ENCODE measurements at regions not wholly inside any gene's neighbourhood (a gene's known extent, or its start where the extent isn't known, plus 50 kb on each side); places are given as distances from the start of the nearest gene placed in this dataset.

GRCh38 chr1:229012823-229013222, 258.1 kb upstream of the RAB4A start:
- Histone ChIP-seq H3K79me2 (no peaks in the 10 kb centered on the region), H3K9ac (no peak overlapping the region), H3K27me3 (ENCODE audit: control insufficient read depth, insufficient read depth, low read length) (no peaks in the 10 kb centered on the region), H3K9me3 (ENCODE audit: control insufficient read depth, low read length) (no peaks in the 10 kb centered on the region), H3K4me2 (ENCODE audit: low read length) (no peak overlapping the region), H3K36me3 (ENCODE audit: control insufficient read depth, insufficient read depth, low read length) (no peaks in the 10 kb centered on the region), H3K27ac (no peak overlapping the region), H3K4me3 (ENCODE audit: low read depth, low read length) (no peak overlapping the region), H2AFZ (no peak overlapping the region), H3K4me1 (peaks cover 4% of the 10 kb centered on the region)
- TF ChIP-seq, protein P1, sequence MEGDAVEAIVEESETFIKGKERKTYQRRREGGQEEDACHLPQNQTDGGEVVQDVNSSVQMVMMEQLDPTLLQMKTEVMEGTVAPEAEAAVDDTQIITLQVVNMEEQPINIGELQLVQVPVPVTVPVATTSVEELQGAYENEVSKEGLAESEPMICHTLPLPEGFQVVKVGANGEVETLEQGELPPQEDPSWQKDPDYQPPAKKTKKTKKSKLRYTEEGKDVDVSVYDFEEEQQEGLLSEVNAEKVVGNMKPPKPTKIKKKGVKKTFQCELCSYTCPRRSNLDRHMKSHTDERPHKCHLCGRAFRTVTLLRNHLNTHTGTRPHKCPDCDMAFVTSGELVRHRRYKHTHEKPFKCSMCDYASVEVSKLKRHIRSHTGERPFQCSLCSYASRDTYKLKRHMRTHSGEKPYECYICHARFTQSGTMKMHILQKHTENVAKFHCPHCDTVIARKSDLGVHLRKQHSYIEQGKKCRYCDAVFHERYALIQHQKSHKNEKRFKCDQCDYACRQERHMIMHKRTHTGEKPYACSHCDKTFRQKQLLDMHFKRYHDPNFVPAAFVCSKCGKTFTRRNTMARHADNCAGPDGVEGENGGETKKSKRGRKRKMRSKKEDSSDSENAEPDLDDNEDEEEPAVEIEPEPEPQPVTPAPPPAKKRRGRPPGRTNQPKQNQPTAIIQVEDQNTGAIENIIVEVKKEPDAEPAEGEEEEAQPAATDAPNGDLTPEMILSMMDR (IDR thresholded peaks at IDR 0.05), result no peak

- no peak overlapping the region for H3K9ac ChIP-seq
- no peaks in the 10 kb centered on the region for H3K79me2 ChIP-seq
- no peaks in the 10 kb centered on the region for H3K36me3 ChIP-seq (ENCODE audit: control insufficient read depth, insufficient read depth, low read length)
- H3K27me3 ChIP-seq (ENCODE audit: control insufficient read depth, insufficient read depth, low read length), result no peaks in the 10 kb centered on the region
- TF ChIP-seq, protein P1 (IDR thresholded peaks at IDR 0.05), result no peak
- no peak overlapping the region for H3K4me3 ChIP-seq (ENCODE audit: low read depth, low read length)
- H3K4me2 ChIP-seq (ENCODE audit: low read length), result no peak overlapping the region
- no peak overlapping the region for H3K27ac ChIP-seq
- no peak overlapping the region for H2AFZ ChIP-seq
- peaks cover 4% of the 10 kb centered on the region for H3K4me1 ChIP-seq
- no peaks in the 10 kb centered on the region for H3K9me3 ChIP-seq (ENCODE audit: control insufficient read depth, low read length)
Observed at GRCh38 chr1:229013981-229014380, 256.9 kb upstream of the RAB4A start.

- Histone ChIP-seq H2AFZ (no peak overlapping the region), H3K4me2 (ENCODE audit: low read length) (no peak overlapping the region), H3K27ac (no peak overlapping the region), H3K79me2 (no peaks in the 10 kb centered on the region), H3K9ac (no peak overlapping the region), H3K4me3 (ENCODE audit: low read depth, low read length) (no peak overlapping the region), H3K36me3 (ENCODE audit: control insufficient read depth, insufficient read depth, low read length) (no peaks in the 10 kb centered on the region), H3K27me3 (ENCODE audit: control insufficient read depth, insufficient read depth, low read length) (no peaks in the 10 kb centered on the region), H3K4me1 (peaks cover 4% of the 10 kb centered on the region), H3K9me3 (ENCODE audit: control insufficient read depth, low read length) (no peaks in the 10 kb centered on the region)
- TF ChIP-seq, protein P1 (IDR thresholded peaks at IDR 0.05), result no peak
Observed at GRCh38 chr1:229015806-229016205, 255.1 kb upstream of the RAB4A start.

GRCh38 chr1:229017091-229017490, 253.8 kb upstream of the RAB4A start:
- H3K9ac ChIP-seq, result no peak overlapping the region
- H3K27ac ChIP-seq, result no peak overlapping the region
- no peak overlapping the region for H3K4me3 ChIP-seq (ENCODE audit: low read depth, low read length)
- TF ChIP-seq, protein P1 (IDR thresholded peaks at IDR 0.05), result no peak
- H3K4me2 ChIP-seq (ENCODE audit: low read length), result no peak overlapping the region
- no peak overlapping the region for H2AFZ ChIP-seq
- no peaks in the 10 kb centered on the region for H3K36me3 ChIP-seq (ENCODE audit: control insufficient read depth, insufficient read depth, low read length)
- peaks cover 4% of the 10 kb centered on the region for H3K4me1 ChIP-seq
- H3K79me2 ChIP-seq, result no peaks in the 10 kb centered on the region
- no peaks in the 10 kb centered on the region for H3K27me3 ChIP-seq (ENCODE audit: control insufficient read depth, insufficient read depth, low read length)
- no peaks in the 10 kb centered on the region for H3K9me3 ChIP-seq (ENCODE audit: control insufficient read depth, low read length)

DNA sequence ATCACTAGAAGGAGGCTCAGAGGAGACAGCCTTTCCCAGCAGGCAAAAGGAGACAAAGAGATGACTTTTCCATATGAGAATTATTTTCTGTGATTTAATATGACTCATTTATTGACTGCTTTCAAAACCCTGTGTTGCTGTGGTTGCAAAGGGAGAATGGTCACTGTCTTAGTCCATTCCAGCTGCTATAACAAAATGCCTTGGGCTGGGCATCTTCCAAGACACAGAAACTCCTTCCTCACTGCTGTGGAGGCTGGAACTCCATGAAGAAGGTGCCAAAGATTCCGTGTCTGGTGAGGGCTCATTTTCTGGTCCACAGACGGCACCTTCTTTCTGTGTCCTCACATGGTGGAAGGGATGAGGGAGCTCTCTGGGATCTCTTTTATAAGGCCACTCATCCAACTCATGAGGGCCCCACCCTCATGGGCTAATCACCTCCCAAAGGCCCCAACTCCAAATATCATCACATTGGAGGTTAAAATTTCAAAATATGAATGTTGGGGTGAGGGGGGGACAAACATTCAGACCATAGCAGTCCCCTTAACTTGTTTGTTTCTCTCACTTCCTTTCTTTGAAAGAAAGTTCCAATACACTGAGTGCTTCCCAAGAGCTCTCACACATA, 252.1 kb upstream of the RAB4A start:
- TF ChIP-seq, protein P1 (IDR thresholded peaks at IDR 0.05), result no peak
- Histone ChIP-seq H3K27me3 (ENCODE audit: control insufficient read depth, insufficient read depth, low read length) (no peaks in the 10 kb centered on the region), H3K36me3 (ENCODE audit: control insufficient read depth, insufficient read depth, low read length) (no peaks in the 10 kb centered on the region), H3K4me1 (no peaks in the 10 kb centered on the region), H2AFZ (no peak overlapping the region), H3K27ac (no peak overlapping the region), H3K4me3 (ENCODE audit: low read depth, low read length) (no peak overlapping the region), H3K4me2 (ENCODE audit: low read length) (no peak overlapping the region), H3K79me2 (no peaks in the 10 kb centered on the region), H3K9ac (no peak overlapping the region), H3K9me3 (ENCODE audit: control insufficient read depth, low read length) (no peaks in the 10 kb centered on the region)

Data from parathyroid adenoma (tissue), 2 donors.